GM18867 (cell line): ENCODE measurements at regions not wholly inside any gene's neighbourhood (a gene's known extent, or its start where the extent isn't known, plus 50 kb on each side); places are given as distances from the start of the nearest gene placed in this dataset.
"Not testable (repeated sequence)": the region's sequence is repeated elsewhere in the genome, so short reads cannot be mapped to it uniquely, and the experiment has no call there.

Experiments used
- ATAC-seq: cut with Tn5 transposase; IDR thresholded peaks from one replicate; pipeline ENCODE4 v1.9.1; 2021; ENCODE audit warnings: mild to moderate bottlenecking, moderate library complexity; ENCODE audit not compliant: unreplicated experiment

DNA sequence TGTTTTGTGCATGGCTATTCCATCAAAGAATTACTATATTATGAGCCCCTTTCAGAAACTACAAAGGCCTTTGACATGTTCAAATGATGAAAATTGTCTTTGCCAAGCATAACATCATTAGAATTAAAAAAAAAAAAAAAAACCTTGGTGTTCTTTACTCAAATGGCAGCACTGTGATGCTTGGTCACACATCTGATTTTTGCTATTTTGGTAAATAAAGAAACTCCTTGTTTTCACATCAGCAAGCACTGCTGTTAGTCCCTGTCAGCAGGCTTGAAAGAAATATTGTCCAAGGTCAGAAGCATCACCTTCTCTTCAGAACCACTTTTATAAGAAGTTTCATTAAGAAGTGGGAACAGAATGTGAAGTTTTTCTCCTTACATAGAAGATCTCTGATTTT, 537.3 kb downstream of the MFSD1 start:
- ATAC-seq = no peak

DNA sequence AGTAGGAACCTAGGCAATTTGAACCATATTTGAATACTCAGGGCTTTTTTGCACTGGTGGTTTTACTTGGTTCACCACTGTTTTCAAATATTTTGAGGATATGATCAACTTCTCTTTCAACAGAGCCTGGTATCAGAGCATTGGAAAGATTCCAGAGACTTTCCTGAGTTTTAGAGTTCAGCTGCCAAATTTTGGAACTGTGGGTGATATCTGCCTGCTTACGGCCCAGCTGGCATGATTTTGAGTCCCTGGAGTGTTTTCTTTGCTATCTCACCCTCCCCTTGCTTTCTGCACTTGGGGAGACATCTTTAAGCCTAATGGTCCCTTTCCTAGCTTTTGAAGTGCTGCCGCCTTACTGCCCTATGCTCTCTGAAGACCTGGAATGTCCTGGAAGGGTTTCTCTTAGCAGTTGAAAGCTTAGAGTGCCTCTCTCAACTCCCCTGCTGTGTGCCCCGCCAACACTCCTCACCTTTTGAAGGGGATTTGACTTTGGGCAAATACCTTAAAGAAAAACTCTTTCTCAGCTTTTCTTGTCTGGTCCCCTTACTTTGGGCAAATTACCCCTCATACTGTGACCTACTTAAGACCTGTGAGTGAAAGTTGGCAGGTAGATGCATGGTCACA, 539.1 kb downstream of the MFSD1 start:
- no peak for ATAC-seq

DNA sequence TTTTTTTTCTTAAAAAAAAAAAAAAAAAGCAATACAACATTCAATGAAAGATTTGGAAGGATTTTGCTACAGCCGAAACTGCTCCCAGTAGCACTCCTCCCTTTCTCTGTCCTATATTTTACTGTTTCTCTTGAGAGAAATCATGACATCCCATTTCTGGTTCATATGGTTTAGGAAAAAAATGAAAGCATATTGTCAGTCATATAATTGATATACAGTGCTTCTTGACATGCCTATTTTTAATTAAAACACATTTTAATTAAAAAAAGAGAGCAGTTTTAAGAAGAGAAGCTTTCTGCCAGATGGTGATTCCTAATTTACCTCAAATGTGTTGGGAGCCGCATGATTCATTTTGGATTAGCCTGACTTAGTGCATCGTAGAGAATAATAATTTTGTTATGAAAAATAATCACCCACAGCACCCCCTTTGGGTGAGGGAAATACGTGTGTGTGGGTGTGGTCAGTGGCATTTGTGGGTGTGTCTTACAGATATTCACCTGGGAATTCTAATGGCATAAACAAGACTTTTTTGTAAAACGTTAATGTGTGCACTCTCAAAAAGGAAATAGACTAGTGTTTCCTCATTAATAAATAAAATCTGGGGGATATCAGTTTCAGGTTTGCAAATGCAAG, 544.5 kb downstream of the MFSD1 start:
- ATAC-seq = no peak

DNA sequence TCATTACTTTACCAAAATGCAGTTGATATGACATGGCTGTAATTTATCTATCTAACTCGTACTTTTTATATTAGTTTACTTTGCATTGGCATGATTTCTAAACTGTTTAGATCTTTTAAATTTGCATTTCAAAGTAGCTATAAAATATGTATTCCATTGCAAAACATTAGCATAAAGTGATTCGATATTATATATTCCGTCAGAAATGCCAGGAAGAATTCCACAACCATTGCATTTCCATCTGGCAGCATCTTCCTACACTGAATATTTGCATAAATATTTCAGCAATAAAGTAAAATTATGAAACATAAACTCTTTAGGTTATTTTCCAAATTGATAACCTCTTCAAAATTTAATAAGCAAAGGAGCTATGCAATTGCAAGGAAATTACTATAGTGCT, 546.6 kb downstream of the MFSD1 start:
- no peak for ATAC-seq

DNA sequence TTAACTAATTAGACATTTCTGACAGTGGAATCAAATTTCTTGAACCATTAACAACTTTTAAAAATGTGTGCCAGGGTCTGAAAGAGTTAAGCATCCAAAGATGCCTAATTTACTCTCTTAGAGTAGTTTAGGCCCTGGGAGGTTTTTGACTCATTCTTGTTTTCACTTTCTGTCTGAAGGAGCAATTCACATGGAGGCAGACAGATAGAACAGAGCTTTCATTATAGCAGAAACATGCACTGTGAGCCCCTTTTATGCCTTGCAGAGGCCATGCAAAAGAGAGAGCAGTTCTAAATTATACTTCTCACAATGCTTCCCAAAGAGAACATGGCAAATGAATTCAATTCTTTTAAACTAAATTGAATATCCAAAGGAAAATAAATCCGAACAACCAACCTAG, 554.8 kb downstream of the MFSD1 start:
- peak; percentile 74 for ATAC-seq

DNA sequence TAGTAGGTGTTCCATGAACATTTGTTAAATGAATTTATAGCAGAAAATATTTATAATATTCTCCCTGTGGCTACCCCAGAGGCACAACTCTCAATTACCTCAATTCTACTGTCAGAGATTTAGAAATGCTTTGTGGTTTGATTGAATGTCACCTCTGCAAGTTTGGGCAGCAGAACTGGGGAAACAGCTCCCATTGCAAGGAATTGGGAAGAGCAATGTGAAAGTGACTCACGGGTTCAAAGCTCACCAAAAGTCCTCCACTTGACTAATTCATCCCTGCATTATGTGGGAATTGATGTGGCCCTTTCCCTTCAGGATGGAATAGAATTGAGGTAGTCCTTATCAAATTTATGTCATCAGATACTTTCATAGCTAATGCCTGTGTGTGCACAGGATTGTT, 562.7 kb downstream of the MFSD1 start:
- ATAC-seq = no peak

DNA sequence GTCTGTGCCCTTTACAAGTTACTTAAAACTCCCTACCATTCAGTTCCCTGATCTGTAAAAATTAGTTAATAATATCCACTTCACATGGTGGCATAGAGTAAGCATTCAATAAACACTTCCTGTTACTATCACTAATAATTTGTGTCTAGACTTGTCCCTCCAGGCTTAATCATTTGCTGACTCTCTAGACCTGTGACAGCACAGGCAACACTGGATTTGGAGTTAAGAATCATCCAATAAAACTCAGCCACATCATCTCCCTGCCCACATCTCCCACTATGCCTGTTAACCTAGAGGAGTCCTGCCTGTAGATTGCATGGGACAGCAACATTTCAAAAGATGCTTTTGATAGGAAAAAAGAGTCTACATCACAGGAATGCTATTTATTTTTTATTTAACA, 564.6 kb downstream of the MFSD1 start:
- ATAC-seq = no peak

DNA sequence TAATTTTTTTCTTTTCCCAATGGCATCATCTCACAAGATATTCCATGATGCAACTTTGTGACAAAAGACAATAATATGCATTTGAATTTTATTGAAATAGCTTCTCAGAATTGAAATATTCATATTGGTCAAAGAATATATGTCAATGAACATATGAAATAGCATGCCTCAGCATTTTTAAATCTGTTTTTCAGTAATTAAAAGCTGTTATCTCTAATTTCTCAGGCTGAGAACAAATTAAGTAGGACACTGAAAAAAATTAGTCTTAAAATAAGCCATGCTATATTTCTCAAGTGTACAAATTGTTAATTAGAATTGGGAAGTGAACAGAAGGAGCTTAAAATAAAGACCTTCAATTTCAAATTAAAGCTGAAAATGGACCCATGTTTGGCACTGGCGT, 570.1 kb downstream of the MFSD1 start:
- ATAC-seq = no peak

DNA sequence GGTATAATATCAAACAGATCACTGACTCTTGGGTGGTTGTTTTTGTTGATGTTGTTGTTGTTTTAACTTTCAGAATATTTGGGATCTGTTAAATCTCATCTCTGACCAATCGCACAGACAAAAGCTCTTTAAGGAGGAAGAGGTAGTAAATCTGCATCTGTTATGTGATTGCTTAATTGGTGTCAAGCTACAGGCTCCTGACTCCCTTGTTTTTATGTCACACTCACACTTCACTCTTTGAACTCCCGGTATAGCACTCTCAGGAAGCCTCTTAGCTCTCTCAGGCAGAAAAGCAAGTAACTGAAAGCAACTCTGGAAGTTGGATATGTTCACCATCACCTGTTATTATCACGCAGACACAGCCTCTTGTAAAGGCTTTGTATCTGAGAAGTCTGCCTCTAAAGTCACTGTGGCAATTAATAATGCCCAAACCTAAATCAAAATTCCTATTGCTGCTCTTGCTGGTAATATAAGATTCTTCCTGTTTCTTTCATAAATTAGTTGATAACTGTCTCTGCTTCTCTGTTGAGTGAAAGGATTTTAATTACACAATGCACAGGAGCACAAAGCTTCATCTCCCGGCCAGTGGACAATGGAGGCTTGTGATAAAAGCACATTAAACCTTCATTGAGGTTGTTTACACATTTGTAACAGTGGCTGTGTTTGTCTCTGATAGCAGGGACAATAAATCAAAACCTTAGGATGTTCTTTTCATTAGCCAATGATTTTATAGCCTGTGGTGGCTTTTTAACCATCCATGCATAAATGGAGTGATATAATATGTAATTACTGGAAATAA, 576.7 kb downstream of the MFSD1 start:
- no peak for ATAC-seq

DNA sequence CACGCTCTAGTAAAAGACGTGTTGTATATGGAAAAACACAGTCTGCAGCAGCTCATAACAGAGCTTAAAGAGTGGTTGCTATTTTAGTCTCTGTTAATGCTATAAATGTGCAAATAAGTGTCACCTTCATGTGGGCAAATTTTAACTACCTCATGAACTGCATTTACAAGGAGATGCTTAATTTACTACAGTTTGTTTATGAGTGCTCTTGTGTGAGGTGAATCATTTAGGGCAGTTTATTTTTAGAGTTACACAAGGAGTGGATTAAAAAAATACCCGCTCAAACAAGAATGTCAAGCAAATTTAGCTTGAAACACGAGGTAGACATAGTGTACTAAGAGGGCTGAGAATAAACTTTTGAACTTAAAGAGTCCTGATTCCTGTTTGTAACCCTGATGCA, 579.0 kb downstream of the MFSD1 start:
- no peak for ATAC-seq

DNA sequence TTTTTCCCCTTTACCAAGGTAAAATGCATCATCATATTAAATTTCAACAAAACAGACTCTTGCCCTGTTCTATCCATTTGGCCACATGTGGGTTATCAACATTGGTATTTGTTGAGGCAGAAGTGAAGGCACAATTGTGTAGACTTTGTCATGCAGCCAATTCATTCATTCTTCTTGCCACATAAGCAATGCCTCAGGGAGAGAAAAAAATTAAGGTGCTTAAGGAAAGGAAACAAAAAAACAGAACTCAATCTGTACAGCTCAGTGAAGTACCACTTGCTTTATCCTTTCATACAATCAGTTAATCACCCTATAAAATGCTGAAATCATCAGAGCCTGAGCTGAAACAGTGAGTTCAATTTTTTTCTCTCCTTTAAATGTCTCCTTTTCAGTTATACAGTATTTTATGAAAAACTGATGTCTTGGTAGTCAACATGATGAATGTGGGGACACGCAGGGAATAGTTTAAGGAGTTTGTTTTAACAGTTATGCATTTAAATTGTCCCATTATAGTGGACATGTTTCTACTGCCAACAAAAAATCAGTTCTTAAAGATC, 588.9 kb downstream of the MFSD1 start:
- no peak for ATAC-seq

DNA sequence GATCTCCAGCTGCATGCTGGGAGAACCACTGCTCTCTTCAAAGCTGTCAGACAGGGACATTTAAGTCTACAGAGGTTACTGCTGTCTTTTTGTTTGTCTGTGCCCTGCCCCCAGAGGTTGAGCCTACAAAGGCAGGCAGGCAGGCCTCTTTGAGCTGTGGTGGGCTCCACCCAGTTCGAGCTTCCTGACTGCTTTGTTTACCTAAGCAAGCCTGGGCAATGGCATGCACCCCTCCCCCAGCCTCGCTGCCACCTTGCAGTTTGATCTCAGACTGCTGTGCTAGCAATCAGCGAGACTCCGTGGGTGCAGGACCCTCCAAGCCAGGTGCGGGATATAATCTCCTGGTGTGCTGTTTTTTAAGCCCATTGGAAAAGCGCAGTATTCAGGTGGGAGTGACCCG, 591.0 kb upstream of the IL12A start:
- ATAC-seq = not testable (repeated sequence)

DNA sequence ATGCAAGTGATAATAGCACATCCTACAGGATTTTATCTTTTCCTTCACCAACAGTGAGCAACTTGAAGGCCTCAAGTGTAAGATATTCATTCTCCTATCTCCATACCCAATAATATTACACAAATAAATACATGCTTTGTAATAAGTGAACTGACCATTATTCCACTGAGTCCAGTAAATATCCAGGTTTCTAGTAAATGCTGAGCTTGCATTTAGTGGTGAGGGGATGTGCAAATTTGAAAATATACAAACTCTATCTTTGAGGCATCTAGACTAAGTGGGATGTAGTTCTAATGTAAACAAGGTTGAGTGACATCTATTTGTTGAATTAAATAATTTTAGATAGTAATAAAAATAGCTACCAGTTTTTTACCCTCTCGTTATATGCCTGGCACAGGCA, 587.6 kb upstream of the IL12A start:
- ATAC-seq = no peak

DNA sequence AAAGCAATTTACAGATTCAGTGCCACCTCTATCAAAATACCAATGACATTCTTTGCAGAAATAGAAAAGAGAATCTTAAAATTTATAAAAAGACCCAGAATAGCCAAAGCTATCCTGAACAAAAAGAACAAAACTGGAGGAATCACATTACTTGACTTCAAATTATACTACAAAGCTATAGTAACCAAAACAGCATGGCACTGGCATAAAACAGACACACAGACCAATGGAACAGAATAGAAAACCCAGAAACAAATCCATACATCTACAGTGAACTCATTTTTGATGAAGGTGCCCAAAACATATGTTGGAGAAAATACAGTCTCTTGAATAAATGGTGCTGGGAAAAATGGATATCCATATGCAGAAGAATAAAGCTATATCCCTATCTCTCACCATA, 578.9 kb upstream of the IL12A start:
- not testable (repeated sequence) for ATAC-seq

DNA sequence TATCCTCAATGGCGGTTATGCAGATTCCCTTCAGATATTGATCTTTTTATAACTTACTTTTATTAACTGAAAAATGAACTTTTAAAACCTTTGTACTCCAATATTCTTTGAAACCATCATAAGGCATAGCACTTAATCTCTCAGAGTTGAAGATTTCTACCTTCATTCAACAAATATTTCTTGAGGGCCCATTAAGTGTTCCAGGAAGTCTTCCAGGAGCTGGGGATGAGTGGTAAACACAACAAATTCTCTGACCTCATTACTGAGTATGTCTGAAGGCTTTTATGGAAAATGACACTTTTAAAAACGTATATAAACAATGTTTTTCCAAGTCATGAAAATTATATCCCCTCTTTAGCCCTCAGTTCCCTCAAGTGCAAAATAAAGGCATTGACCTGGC, 575.3 kb upstream of the IL12A start:
- no peak for ATAC-seq

DNA sequence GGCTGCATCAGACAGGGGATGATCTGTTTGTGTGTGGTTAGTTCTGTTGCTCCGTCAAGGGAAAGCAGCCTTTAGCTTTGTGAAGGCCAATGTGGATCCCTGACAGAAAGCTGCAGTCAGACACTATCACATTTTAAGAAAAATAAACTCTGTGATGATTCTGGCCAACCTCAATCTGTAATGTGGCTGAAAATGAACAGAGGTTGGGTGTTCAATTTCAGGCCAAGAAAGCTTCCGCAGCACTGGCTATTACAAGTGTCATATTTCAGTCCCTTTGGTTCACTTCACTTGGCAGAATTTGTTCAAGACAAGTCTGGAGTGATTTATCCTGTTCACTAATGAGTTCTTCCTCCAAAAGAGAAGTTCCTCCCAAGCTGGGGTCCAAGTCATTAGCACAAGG, 571.8 kb upstream of the IL12A start:
- ATAC-seq = no peak

DNA sequence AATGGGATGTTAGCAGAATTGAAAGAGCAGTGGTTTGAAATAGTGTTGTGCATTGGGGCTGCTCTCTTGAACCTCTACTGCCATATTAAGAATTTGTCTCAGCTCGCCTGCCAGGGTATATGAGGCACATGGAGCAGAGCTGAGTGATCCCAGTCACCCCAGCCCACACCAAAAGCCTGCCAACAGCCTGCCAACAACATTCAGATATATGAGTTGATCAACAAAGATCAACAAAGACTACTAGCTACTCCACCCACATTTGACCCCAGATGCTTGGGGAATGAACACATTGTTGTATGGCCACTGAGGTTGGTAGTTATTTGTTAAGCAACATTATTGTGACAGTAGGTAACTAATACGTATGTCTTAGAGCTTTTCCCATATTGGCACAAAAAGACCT, 570.9 kb upstream of the IL12A start:
- no peak for ATAC-seq

DNA sequence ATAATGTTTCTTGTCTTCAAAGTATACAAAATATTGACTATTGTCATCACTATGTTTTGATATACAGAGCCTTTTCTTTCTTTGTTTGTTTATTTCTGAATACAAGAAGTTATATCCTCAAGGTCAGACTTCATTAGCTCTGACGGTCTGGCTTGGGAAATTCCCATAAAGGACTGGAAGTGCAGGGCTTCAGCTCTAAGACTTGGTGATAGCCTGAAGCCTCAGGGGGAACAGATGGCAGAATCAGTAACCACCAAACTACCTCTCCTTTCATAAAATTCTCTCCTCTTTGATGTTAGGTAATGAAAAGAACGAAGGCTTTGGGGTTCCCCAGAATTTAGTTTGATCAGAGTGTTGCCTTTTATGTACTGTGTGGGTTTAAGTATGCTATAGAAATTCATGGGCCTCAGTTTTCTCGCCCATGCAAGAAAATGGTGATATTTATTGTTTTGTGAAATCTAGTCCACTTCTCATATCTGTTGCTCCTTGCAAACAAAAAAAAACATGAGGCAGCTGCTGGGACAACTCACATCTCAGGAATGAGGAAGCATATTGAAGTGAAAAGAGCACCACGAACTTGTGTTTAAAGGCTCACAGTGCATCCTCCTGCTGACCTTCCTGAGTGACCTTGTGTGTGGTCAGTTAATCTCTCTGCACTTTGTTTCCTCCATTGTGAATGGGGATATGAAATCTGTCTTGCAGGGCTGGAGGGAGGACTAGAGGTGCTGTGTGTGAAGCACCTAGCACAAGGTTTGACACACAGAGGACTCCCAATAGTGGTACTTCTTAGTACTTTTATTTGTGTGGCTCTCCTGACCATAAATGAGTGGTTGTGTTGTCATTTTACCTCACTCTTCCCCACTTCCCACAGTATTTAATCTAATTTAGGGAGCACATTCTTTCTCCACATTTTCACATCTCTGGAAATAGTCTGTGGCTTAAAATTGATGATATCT, 569.8 kb upstream of the IL12A start:
- no peak for ATAC-seq

DNA sequence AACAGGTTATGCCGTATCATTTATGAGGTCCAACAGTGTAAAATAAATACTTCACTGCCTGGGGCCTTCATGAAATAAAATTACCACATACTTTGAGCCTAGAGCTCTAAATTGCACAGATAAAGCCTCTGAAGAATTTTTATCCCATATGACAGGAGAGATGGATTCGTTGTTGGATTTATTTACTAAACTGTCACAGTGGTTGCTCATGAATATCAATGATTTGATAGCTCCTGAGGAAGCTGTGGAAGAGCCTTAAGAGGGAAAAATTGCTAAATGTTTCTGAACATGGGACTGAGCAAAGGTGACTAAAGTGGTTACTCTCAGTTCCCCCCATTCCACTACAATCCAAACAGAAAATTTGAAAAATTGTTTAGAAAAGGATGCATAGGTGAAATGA, 558.9 kb upstream of the IL12A start:
- no peak for ATAC-seq

DNA sequence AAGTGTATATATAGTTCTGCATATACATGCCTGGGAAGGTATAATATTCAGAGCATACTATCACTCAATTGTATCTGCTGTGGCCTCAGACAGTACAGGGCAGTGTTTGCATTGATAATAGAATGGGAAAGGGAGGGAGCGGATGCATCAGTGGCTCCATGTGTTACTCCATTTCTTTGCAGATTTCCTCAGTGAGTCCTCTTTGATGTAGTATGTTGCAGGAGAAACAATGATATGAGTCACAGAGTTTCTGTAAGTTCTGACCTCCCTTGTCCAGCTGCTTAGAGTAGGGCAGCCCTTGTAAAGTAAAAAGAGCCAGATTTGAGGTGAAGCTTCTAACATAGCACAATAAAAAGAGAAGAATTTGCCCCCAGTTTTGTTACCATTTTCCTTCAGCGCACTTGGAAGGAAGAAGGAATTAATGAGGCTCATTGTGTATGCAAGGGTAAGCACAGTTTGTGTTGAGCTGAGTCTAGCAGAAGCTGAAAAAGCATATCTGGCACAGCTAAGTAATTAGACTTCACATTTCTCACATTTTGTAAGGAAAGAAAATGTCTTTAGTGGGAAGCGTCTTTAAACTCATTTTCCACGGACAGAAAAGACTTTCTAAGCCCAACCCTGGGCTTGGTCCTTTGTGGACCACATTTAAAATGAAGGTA, 555.8 kb upstream of the IL12A start:
- ATAC-seq = no peak
